Right lung (tissue), 2 donors: ENCODE measurements at regions not wholly inside any gene's neighbourhood (a gene's known extent, or its start where the extent isn't known, plus 50 kb on each side); places are given as distances from the start of the nearest gene placed in this dataset.

ENCODE experiments used
- DNase-seq, 2 donors: peaks; one replicate each; pipeline ENCODE4 v3.0.0-alpha.2; 2013

- no peak for DNase-seq
These were observed 52.6 kb upstream of the ESX1 start for GRCh38 chrX:104307341-104307740.

DNA sequence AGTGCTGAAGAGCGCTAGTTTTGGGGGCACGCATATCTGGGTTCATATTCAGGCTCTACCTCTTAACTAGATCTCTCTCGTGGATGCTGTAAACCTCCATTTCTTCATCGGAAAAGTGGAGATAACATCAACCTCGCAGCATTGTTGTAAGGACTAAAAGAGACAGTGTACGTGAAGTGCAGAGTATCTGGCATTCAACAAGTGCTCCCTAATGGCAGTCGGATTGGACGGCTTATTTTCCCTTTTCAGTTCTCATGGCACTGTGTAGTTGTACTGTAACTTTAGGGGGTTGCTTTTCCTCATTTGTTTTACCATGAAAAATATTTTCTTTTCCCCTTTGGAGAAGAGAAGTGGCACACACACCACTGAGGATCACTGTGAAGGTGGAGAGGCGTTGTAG, 51.4 kb upstream of the ESX1 start:
- no peak for DNase-seq
